NOMO-1 treated with DMSO at 0.1 percent for 48 hours (cell line): ENCODE measurements at regions not wholly inside any gene's neighbourhood (a gene's known extent, or its start where the extent isn't known, plus 50 kb on each side); places are given as distances from the start of the nearest gene placed in this dataset.
"Not testable (repeated sequence)": the region's sequence is repeated elsewhere in the genome, so short reads cannot be mapped to it uniquely, and the experiment has no call there.

Experiments used
- DNase-seq: peaks from one replicate; lab custom pipeline; 2025; ENCODE audit not compliant: unreplicated experiment; lab: John Stamatoyannopoulos, UW

DNA sequence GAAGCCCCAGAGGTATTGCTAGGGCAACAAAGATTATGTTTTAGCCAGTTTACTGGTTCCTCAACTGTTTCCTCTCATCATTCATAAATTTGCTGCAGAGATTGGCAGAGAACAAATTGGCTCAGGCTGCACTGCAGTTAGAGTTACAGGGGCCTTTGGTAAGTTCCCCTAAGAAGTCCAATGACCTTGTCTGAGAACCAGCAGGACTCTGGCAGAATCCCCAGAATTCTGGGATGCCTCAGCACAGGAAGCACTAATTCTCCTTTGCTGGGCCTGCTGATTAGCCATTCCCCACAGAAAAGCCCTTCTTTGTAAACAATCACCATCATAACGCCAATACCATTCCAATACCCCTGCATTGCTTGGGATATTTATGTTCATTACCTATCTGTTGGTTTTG is 151.3 kb downstream of the USP46 start:
- DNase-seq: no peak

- DNase-seq: no peak
Measured at GRCh38 chr4:52510939-52511565, 148.0 kb downstream of the USP46 start.

GRCh38 chr4:52511825-52512224 is 147.3 kb downstream of the USP46 start:
- no peak for DNase-seq

DNA sequence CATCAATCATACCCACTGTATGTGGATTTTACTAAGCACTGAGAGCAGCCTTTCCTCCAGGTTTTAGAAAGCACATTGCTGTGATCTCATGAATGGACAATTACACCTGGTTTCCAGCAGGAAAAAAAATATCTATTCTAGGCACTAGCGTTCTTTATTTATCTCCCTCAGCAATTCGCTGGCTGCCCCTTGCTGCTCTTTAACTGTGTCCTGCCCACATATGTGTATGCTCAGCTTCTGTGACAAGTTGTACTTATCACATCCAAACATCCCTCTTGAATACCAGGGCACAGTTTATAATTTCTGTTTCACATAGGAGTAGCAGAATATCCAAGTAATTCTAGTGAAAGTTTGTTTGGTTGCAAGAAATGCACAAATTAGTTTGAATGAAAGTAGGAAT is 146.8 kb downstream of the USP46 start:
- no peak for DNase-seq

DNA sequence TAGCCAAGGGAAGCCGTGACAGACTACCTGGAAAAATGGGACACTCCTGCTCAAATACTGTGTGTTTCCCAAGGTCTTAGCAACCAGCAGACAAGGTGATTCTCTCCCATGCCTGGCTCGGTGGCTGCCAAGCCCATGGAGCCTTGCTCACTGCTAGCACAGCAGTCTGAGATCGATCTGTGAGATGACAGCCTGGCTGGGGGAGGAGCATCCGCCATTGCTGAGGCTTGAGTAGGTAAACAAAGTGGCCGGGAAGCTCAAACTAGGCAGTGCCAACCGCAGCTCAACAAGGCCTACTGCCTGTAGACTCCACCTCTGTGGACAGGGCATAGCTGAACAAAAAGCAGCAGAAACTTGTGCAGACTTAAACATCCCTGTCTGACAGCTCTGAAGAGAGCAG is 137.0 kb downstream of the USP46 start:
- not testable (repeated sequence) for DNase-seq

DNA sequence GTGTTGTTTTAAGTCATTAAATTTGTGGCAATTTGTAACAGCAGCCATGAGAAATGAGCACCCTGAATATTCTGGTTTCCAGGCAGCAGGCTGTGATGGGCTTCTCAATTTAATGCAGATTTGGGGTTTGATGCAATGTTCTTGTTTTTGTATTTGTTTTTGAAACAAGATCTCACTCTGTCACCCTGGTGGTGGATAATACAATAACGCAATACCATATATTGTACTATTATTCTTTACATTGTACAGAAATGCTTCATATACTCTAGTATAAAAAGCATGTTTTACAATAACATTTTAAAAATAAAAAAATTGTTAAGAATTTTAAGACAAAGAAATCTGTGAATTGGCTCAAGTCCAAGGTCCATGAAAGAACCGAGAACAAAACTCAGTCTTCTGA is 129.1 kb downstream of the USP46 start:
- no peak for DNase-seq

GRCh38 chr4:52535793-52536192 is 123.3 kb downstream of the USP46 start:
- no peak for DNase-seq
